Heart left ventricle (tissue), 16 donors: ENCODE measurements at regions not wholly inside any gene's neighbourhood (a gene's known extent, or its start where the extent isn't known, plus 50 kb on each side); places are given as distances from the start of the nearest gene placed in this dataset.

Source experiments
- ATAC-seq, 4 donors: fragments of 200-7000 bp; cut with Tn5 transposase; one replicate each; pipeline ENCODE4 v1.9.1; 2020 to 2022; ENCODE audit warnings: moderate library complexity in 4 of 4, mild to moderate bottlenecking in 3 of 4, moderate number of reproducible peaks in 1 of 4
- DNase-seq, 5 donors: peaks; one replicate each; pipeline ENCODE4 v3.0.0-alpha.2; 2020
- H3K27ac ChIP-seq, 12 donors: fragments of 200-600 bp; sonication (generic) in 4 of 12; one replicate each; pipeline versions ENCODE4 v1.5.0 to v1.8.0; 2016 to 2022; ENCODE audit warnings: mild to moderate bottlenecking in 2 of 12
- H3K27me3 ChIP-seq, 9 donors: fragments of 200-600 bp; sonication (generic) in 2 of 9; one replicate each; pipeline versions ENCODE4 v1.5.1 to v1.8.0; 2016 to 2022; ENCODE audit warnings: mild to moderate bottlenecking in 3 of 9
- H3K36me3 ChIP-seq, 9 donors: fragments of 200-600 bp; sonication (generic) in 2 of 9; one replicate each; pipeline versions ENCODE4 v1.5.0 to v1.8.0; 2018 to 2022; ENCODE audit warnings: mild to moderate bottlenecking in 2 of 9
- H3K4me1 ChIP-seq, 12 donors: fragments of 200-600 bp; sonication (generic) in 4 of 12; one replicate each; pipeline versions ENCODE4 v1.5.0 to v1.8.0; 2016 to 2022; ENCODE audit warnings: mild to moderate bottlenecking in 3 of 12
- H3K4me3 ChIP-seq, 12 donors: fragments of 200-600 bp; sonication (generic) in 4 of 12; one replicate each; pipeline versions ENCODE4 v1.5.0 to v1.8.0; 2017 to 2022; ENCODE audit warnings: mild to moderate bottlenecking in 9 of 12, moderate library complexity in 4 of 12
- H3K9me3 ChIP-seq, 12 donors: fragments of 200-600 bp; sonication (generic) in 4 of 12; one replicate each; pipeline versions ENCODE4 v1.5.0 to v1.8.0; 2016 to 2022; ENCODE audit warnings: mild to moderate bottlenecking in 1 of 12
- CTCF ChIP-seq, 12 donors: fragments of 200-600 bp; sonication (generic) in 4 of 12; IDR thresholded peaks; one replicate each; pipeline versions ENCODE4 v1.5.0 to v1.8.0; 2018 to 2022; ENCODE audit warnings: antibody characterized with exemption in 12 of 12, mild to moderate bottlenecking in 5 of 12
- POLR2A ChIP-seq, 2 donors: fragments of 450-650 bp; IDR thresholded peaks; one replicate each; pipeline ENCODE4 v1.6.1; 2017; ENCODE audit warnings: antibody characterized with exemption in 2 of 2, mild to moderate bottlenecking in 2 of 2, moderate library complexity in 2 of 2
- WGBS, 4 donors: extraction: QIAGEN DNeasy Blood & Tissue Kit in 2 of 4; methylation state at CpG; one replicate each; pipeline versions ENCODE4 v1.1.5 to v1.1.7; 2013 to 2018; 5-methylcytosine and 5-hydroxymethylcytosine counted together
- intact Hi-C, 10 donors: fragments of 100-400 bp; cut with DNase I; formaldehyde crosslinking; loops; one replicate each; pipeline versions ENCODE4 v1.11.1 to v1.14.2; 2022
- donor health status: ischemic (EF 13 %, LVEDD 7.1; RV severe dilation, severe dysfunction).
- donor health status: healthy with polysubstance abuse.
- donor health status: DM: no; HTN: yes; CAD: no.
- donor health status: DM: no; HTN: no; CAD: no.
- donor health status: ischemic (EF 25% LVEDD 6.9; RV normal size, moderate dysfunction).
- donor health status: ischemic (EF 25% LVEDD 5.7; RV mildly dilated, moderate dysfunction).
- donor health status: healthy.
- donor health status: DM: yes; HTN: yes; CAD: no.
- donor health status: ischemic (EF 35%, LVEDD 5.7; RV mildly dilated, moderate dysfunction).
- donor health status: nonischemic (EF 11% LVEDD 7.7; RV severe dilation, severe dysfunction).
- donor health status: DM: yes; HTN: yes; CAD: no.
- donor health status: PGD.
- donor health status: ischemic (EF 29% LVEDD 5.4; RV normal size, mild dysfunction).
- donor health status: nonischemic (EF 23%, LVEDD 6.1; RV moderate dilation, normal function).

GRCh38 chr4:10212400-10212799 is 95.8 kb upstream of the WDR1 start:
- H3K4me1 ChIP-seq: peaks cover 0 to 4% (median 0%) of the 10 kb centered on the region in 12 donors
- TF ChIP-seq POLR2A (IDR thresholded peaks at IDR 0.05) (no peak), CTCF (IDR thresholded peaks at IDR 0.05) (no peak)
- no peaks in the 10 kb centered on the region for H3K9me3 ChIP-seq
- DNase-seq (no peak), ATAC-seq (no peak)
- 66 to 80% (median 72%) methylated on average over 2 of the region's 2 CpGs for WGBS, 4 donors
- H3K36me3 ChIP-seq: no peaks in the 10 kb centered on the region
- no peak overlapping the region for H3K4me3 ChIP-seq
- intact Hi-C loops: no loop called here
- H3K27me3 ChIP-seq: peaks cover 0 to 5% (median 0%) of the 10 kb centered on the region in 9 donors
- H3K27ac ChIP-seq: no peak overlapping the region

GRCh38 chr4:10207116-10207515 is 90.5 kb upstream of the WDR1 start:
- intact Hi-C loops: loop anchor here in 1 of 10 donors (10.0 kb wide), 1 partner anchor 48 kb away; no protein-coding TSS in a partner anchor
- TF ChIP-seq CTCF (IDR thresholded peaks at IDR 0.05): no peak
- no peak for TF ChIP-seq POLR2A (IDR thresholded peaks at IDR 0.05)
- ATAC-seq: no peak

GRCh38 chr4:10205223-10205622 is 88.6 kb upstream of the WDR1 start:
- Histone ChIP-seq H3K4me3 (no peak overlapping the region), H3K36me3 (no peaks in the 10 kb centered on the region), H3K27me3 (peaks cover 0 to 5% (median 0%) of the 10 kb centered on the region in 9 donors), H3K4me1 (peaks cover 0 to 2% (median 0%) of the 10 kb centered on the region in 12 donors), H3K9me3 (no peaks in the 10 kb centered on the region), H3K27ac (no peak overlapping the region)
- TF ChIP-seq CTCF (IDR thresholded peaks at IDR 0.05) (no peak), POLR2A (IDR thresholded peaks at IDR 0.05) (no peak)
- DNase-seq: no peak
- intact Hi-C loops: loop anchor here in 1 of 10 donors (10.0 kb wide), 1 partner anchor 50 kb away; no protein-coding TSS in a partner anchor
- WGBS, 4 donors: 59 to 77% (median 70%) methylated on average over 1 of the region's 1 CpG
- ATAC-seq: no peak

More at GRCh38 chr4:10207116-10207515, 90.5 kb upstream of the WDR1 start:
- peaks cover 0 to 2% (median 0%) of the 10 kb centered on the region in 12 donors for H3K4me1 ChIP-seq
- peaks cover 0 to 5% (median 0%) of the 10 kb centered on the region in 9 donors for H3K27me3 ChIP-seq
- no peaks in the 10 kb centered on the region for H3K9me3 ChIP-seq
- H3K4me3 ChIP-seq: no peak overlapping the region
- H3K36me3 ChIP-seq: no peaks in the 10 kb centered on the region
- no peak for DNase-seq
- 64 to 93% (median 72%) methylated on average over 4 of the region's 4 CpGs for whole genome bisulfite sequencing, 4 donors
- H3K27ac ChIP-seq: no peak overlapping the region

- WGBS, 4 donors: 72 to 82% (median 77%) methylated on average over 9 of the region's 9 CpGs
- H3K4me3 ChIP-seq: no peak overlapping the region
- peak in 4 of 5 donors; percentile 37 to 71 (median 48) for DNase-seq
- peaks cover 0 to 2% (median 0%) of the 10 kb centered on the region in 12 donors for H3K4me1 ChIP-seq
- intact Hi-C loops: loop anchor here in 1 of 10 donors (10.0 kb wide), 1 partner anchor 50 kb away; no protein-coding TSS in a partner anchor
- peak; percentile 54 to 75 (median 58) for ATAC-seq
- no peak overlapping the region for H3K27ac ChIP-seq
- H3K9me3 ChIP-seq: no peaks in the 10 kb centered on the region
- peaks cover 0 to 5% (median 0%) of the 10 kb centered on the region in 9 donors for H3K27me3 ChIP-seq
- H3K36me3 ChIP-seq: no peaks in the 10 kb centered on the region
- TF ChIP-seq POLR2A (IDR thresholded peaks at IDR 0.05) (no peak), CTCF (IDR thresholded peaks at IDR 0.05) (no peak)
These were observed 87.9 kb upstream of the WDR1 start for GRCh38 chr4:10204401-10205058.
